HL-60 (cell line): ENCODE measurements at regions not wholly inside any gene's neighbourhood (a gene's known extent, or its start where the extent isn't known, plus 50 kb on each side); places are given as distances from the start of the nearest gene placed in this dataset.
"Not testable (repeated sequence)": the region's sequence is repeated elsewhere in the genome, so short reads cannot be mapped to it uniquely, and the experiment has no call there.

Experiments
- DNase-seq, 2 experiments: peaks; one replicate each; pipeline ENCODE4 v3.0.0-alpha.2; 2010 to 2020; ENCODE audit warnings: low read depth in 1 of 2, low spot score in 1 of 2
- H3K27ac ChIP-seq: fragments of 250-450 bp; sonication (Bioruptor Pico); replicated peaks from 2 replicates; pipeline ENCODE4 v1.5.1; 2020; ENCODE audit warnings: mild to moderate bottlenecking, moderate library complexity
- H3K27me3 ChIP-seq: fragments of 250-450 bp; sonication (Bioruptor Pico); 2 replicates; pipeline ENCODE4 v1.5.1; 2021; ENCODE audit warnings: mild to moderate bottlenecking, moderate library complexity; ENCODE audit not compliant: insufficient read depth, poor library complexity, severe bottlenecking
- H3K4me3 ChIP-seq: replicated peaks from 2 replicates; pipeline ENCODE4 v1.5.1; 2011; ENCODE audit warnings: mild to moderate bottlenecking, control low read depth, low read length; ENCODE audit not compliant: insufficient read depth
- CTCF ChIP-seq: IDR thresholded peaks from one replicate; pipeline ENCODE4 v1.5.1; 2011; ENCODE audit warnings: low read length, control low read depth, inconsistent platforms; ENCODE audit not compliant: insufficient read depth
- GABPA ChIP-seq: IDR thresholded peaks from 2 replicates; pipeline ENCODE4 v1.6.1; 2012; ENCODE audit warnings: low read depth
- POLR2AphosphoS5 ChIP-seq: IDR thresholded peaks from 2 replicates; pipeline ENCODE4 v1.6.1; 2012; ENCODE audit warnings: low read depth
- REST ChIP-seq: IDR thresholded peaks from 2 replicates; pipeline ENCODE4 v1.6.1; 2012; ENCODE audit warnings: low read depth; ENCODE audit not compliant: insufficient replicate concordance
- SPI1 ChIP-seq: IDR thresholded peaks from 2 replicates; pipeline ENCODE4 v1.6.1; 2012; ENCODE audit warnings: low read depth, mild to moderate bottlenecking, borderline replicate concordance

- Histone ChIP-seq H3K4me3 (no peak overlapping the region), H3K27me3 (no peaks in the 10 kb centered on the region), H3K27ac (no peak overlapping the region)
- TF ChIP-seq SPI1 (no peak), GABPA (no peak), CTCF (no peak), POLR2AphosphoS5 (no peak), REST (no peak)
- DNase-seq = no peak
Observed at GRCh38 chr7:63104666-63105065, 894.0 kb upstream of the ZNF722 start.

GRCh38 chr7:63105978-63106377 lies 892.7 kb upstream of the ZNF722 start:
- DNase-seq = no peak
- H3K27ac ChIP-seq = no peak overlapping the region
- no peaks in the 10 kb centered on the region for H3K27me3 ChIP-seq
- H3K4me3 ChIP-seq = no peak overlapping the region
- TF ChIP-seq GABPA = no peak
- TF ChIP-seq REST = no peak
- TF ChIP-seq SPI1 = no peak
- TF ChIP-seq POLR2AphosphoS5 = no peak
- no peak for TF ChIP-seq CTCF

- no peaks in the 10 kb centered on the region for H3K27me3 ChIP-seq
- TF ChIP-seq REST (no peak), POLR2AphosphoS5 (no peak), GABPA (no peak), SPI1 (no peak), CTCF (no peak)
- no peak overlapping the region for H3K4me3 ChIP-seq
- DNase-seq = no peak
- H3K27ac ChIP-seq = no peak overlapping the region
Observed at GRCh38 chr7:63106506-63107388, 891.9 kb upstream of the ZNF722 start.

- not testable (repeated sequence) for DNase-seq, H3K4me3 ChIP-seq, H3K27me3 ChIP-seq, H3K27ac ChIP-seq
Observed at GRCh38 chr7:63111511-63111910, 887.1 kb upstream of the ZNF722 start.
